Stimulated activated CD4-positive, alpha-beta T cell treated with anti-CD3 and anti-CD28 coated beads, TNF-alpha, amount 100 ng/mL, for 48 hours (primary cell): ENCODE measurements at regions not wholly inside any gene's neighbourhood (a gene's known extent, or its start where the extent isn't known, plus 50 kb on each side); places are given as distances from the start of the nearest gene placed in this dataset.

Experiments
- DNase-seq, 3 donors: peaks; one replicate each; pipeline ENCODE4 v3.0.0-alpha.2; 2020; ENCODE audit warnings: low read depth in 3 of 3

DNA sequence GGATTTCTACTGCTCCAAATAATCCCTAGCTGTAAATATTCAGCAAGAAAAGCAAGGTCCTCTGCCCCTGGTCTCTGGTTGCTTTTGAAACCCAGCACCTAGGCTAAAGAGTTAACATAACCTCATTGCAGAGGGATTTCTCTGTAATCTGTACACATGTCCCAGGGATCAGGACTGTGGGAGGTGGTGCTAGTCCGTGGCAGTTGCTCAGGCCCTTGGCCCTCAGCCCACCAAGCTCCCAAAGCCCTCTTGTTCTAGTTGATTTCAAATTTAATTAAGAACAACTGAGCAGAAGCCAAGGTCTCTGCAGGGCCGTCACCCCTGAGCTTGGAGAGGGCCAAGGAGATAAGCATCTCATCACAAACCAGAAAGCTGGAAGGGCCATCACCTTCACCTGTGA is 181.1 kb downstream of the SOX9 start:
- no peak for DNase-seq

DNA sequence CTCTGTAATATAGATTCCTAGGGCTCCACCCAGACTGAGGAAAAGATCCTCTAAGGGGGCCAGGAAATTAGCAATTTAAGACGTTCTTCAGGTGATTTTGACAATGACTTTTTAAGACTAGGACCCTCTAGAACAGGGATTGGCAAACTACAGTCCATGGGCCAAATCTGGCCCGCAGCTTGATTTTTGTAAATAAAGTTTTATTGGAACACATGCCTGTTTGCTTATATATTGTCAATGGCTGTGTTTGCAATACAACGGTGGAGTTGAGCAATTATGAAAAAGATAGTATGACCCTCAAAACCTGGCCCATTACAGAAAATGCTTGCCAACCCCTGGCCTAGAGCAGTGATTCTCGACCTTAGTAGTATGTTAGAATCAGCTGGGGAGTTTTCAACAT is 181.9 kb downstream of the SOX9 start:
- no peak for DNase-seq

DNA sequence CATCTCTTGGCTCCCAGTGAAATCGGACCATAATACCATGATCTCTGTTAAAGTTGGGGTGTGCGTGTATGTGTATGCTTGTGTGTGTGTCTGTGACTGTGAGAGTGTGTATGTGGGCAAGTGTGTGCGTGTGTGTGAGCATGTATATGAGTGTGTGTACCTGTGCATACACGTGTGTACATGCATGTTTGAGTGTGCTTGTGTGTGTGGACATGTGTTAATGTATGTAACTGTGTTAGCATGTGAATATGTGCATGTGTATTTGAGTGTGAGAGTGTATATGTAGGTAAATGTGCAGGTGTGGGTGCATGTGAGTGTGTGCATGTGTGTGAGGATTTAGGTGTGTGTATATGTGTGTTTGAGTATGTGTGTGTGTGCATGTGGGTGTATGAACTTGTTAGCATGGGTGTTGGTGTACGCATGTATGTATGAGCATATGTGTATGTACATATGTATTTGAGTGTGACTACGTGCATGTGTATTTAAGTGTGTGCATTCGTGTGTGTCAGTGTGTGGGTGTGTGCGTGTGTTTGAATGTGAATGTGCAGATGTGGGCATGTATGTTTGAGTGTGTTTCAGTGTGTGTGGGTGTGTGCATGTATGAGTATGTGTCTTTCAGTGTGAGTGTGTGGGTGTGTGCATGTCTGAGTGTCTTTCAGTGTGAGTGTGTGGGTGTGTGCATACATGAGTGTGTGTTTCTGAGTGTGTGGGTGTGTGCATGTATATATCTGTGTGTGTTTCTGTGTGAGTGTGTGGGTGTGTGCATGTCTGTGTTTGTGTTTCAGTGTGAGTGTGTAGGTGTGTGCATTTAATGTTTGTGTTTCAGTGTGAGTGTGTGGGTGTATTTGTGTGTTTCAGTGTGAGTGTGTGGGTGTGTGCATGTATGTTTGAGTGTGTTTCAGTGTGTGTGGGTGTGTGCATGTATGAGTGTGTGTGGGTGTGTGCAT is 183.2 kb downstream of the SOX9 start:
- no peak for DNase-seq

DNA sequence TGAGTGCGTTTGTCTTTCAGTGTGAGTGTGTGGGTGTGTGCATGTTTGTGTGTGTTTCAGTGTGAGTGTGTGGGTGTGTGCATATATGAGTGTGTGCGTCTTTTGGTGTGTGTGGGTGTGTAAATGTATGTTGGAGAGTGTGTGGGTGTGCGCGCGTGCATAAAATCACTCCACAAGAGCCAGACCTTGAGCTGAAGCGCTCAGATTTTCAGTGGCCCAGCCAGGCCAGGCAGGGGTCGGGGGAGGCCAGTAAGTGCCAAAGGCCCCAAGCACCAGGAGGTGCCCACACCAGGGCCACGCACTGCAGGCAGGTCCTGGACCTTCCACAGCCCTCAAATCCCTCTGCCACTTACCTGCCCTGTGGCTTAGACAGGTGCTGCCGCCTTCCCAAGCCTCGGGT is 184.0 kb downstream of the SOX9 start:
- no peak for DNase-seq

DNA sequence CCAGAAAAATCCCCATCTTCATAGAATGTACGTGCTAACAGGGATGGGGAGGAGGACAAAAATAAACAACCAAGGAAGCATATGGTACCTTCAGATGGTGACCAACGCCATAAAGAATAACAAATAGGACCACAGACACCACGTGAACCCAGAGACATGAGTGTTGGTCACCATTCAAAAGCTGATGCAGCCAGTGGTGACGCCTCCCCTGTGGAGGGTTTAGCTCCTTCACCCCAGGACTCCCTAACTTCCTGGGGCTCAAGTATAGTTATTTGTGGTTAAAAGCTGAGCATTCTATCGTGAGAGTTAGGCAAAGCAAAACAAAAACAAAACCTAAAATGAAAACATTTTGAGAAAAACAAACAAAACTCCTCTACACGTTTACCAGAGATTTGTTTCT is 184.7 kb downstream of the SOX9 start:
- DNase-seq = no peak

DNA sequence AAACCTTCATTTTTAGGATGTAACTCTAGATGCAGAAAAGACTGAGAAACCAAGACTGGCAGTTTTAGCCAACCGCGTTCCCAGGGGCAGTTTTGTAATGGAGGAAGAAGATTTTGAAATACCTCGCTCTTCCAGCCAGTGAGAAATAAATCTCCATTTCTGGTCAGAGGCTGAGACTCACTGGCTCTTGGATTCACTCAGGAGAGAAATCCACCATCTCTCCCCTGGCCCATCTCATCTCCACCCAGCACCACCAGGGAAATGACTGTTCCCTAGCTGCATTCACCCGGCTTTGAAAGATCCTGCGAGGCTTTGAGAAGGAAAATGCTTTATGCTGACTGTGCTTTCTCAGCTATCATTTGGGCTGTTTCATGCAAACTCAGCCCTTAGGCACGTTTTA is 185.2 kb downstream of the SOX9 start:
- no peak for DNase-seq

DNA sequence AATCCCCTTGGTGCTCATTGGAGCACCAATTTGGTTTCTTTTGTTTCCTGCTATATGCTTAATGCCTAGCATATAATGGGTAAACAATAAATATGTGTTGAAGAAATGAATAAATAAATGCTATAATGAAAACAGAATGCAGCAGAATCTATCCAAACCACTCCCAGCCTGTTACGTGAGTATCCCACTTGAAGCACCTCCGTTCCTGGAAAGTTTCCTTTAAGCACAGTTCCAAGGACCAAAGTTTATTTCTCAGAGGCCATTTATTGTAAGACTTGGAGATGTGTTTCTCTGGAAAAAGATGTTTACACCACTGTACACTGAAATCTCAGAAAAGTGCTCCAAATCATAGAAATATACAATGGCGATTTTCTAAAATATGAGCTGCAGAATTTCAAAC is 187.0 kb downstream of the SOX9 start:
- DNase-seq = no peak

DNA sequence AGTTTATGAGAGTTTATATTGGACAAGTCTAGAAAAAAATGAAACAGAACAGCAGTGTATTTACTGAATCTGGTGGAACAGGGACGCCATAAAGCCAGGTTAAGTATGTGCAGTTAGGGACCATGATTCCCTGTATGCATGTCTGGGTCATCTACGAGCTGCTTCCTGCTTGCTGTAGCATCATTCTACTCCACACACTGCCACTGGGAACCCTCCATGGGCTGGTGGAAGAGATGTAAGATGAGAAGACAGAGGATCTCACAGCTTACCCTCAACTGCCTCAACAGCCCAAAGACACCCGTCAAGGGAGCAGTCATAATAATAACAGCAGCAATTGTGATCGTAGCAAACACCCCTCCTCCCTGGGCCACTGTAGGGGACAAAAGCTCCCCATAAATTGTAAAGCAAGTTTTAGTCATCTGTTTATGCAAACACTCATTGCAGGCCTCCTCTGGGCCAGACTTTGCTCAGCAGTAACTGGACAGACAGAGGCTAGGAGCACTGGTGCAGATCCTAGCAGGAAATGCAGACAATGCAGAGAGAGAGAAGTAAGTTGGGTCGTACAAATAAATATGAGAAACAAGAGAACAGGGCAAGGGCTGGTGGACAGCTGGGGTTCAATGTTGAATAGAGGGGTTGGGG is 188.0 kb downstream of the SOX9 start:
- no peak for DNase-seq

DNA sequence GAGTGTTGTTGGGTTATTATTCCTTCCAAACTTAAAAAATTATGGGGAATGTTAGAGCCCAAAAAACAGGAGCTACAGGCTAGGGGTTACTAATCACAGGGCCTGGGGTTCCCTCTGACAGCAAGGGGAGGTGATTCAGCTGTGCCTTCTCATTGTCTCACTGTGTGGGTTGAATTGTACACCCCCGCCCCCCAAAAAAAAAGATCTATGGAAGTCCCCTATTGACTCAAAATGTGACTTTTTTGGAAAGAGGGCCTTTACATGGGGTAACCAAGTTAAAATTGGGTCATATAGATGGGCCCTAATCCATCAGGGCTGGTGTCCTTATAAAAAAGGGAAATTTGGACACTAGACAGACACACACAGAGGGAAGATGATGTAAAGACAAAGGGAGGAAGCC is 190.2 kb downstream of the SOX9 start:
- DNase-seq = no peak

DNA sequence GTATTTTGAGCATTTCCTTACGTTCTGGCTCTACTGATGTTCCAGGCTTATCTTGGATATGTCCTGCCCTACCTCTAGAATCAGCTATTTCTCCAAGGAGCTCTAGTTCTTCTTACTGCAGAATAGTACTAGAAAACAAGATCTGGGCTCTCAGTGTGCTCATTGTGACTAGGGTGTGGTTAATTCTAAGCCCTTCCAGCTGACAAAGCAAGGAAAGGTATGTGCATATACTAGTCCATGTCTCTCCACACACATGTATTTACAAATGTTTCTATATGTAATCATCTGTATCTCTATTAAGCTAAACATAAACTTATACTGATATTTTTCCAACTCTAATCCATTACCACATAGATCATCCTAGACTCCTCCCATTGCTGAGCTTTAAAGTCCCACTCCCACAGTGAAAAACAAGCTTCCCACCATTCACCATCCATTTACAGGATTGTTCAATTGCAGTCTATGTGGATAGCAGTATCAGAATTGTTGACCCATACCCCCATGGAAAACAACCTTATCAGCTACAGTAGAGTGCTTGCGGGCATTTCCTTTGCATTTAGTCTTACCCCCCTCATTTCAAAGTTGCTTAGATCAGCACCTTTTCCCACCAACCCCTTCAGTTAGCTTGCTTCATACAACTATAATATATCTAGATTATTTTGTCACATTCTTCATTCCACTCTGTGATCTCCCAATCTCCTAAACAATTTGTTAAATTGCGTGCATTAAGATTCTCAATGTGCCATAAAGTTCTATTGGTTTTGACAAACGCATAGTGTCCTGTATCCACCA is 194.5 kb downstream of the SOX9 start:
- no peak for DNase-seq

DNA sequence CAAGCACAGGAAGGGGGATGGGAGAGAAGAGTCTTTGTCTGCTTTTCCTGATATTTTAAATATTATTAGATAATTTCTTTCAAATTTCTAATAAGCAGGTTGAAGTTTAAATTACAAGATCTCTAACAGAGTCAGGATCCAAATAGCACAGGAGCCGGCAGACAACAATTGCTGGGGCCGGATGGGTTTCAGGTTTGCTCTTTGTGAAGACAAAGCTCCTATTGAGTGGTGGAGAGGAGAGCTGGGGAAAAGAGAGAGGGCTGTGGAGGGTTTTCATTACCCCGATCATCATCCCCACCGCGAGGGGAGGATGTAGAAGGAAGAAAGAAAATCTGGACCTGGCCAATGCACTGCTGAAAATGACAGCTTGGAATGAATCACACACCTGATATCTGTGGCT is 197.3 kb downstream of the SOX9 start:
- no peak for DNase-seq

DNA sequence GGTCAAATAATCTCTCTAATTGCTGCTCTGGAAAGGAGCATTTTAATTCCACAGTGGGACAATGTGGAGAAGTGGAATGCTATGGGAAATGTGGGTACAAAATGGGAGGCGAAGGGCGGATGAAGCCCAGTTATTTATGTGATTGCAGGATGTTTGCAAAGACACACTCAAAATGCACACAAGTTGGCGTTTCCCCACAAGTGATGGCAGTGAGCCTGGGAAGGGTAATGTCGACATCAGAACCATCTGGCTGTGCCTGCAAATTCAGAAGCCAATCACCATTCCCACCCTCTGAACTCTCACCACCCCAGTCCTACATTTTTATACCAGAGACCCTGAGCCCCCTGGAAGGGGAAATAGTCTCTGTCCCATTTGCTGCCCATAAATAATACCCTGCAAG is 201.1 kb downstream of the SOX9 start:
- no peak for DNase-seq

DNA sequence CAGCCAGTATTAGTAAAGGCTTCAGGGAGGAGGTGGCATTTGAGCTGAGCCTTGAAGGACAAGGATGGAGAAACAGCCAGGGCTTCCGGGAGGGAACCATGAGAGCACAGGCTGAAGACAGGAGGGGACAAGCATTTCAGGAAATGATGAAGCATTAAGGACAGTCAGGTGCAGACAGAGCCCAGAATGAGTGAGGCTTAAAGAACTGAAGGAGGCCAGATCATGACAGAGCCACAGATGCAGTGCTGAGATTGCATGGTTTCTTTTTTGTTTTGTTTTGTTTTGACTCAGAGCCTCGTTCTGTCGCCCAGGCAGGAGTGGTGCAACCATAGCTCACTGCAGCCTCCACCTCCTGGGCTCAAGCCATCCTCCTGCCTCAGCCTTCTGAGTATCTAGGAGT is 211.5 kb downstream of the SOX9 start:
- no peak for DNase-seq

DNA sequence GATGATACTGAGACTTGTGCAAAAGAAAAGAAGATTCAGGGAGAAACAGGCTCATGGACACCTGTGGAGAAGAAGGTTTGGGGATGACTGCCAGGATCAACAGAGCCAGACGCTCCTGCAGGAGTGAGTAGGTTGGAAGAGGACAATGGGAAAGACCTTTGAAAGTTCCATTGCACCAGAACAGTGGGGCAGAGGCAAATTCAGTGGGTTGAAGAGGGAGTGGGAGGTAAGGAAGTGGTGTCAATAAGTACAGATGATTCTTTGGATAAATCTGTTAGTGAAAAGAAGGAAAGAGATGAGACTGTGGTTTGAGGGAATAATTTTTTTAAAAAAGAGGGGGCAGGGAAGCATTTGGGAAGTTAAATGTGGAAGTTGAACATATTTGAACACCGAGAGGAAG is 212.8 kb downstream of the SOX9 start:
- DNase-seq = no peak

DNA sequence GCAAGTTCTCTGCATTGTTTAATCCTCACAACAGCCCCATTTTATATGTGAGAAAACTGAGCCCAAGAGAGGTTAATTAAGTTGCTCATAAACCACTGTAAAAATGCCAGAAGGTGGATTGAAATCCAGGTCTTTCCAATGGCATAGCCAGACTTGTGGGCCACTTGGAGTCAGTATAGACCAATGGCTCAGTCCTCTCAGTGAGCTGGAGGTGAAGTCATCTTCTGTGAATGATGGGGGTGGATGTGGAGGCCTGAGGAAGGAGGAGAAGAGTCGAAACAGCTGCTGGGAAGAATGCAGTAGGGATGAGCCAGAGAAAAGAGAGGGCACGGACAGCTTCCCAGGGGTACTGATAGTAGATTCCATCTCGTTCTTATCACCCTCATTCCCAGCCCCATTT is 213.4 kb downstream of the SOX9 start:
- no peak for DNase-seq

DNA sequence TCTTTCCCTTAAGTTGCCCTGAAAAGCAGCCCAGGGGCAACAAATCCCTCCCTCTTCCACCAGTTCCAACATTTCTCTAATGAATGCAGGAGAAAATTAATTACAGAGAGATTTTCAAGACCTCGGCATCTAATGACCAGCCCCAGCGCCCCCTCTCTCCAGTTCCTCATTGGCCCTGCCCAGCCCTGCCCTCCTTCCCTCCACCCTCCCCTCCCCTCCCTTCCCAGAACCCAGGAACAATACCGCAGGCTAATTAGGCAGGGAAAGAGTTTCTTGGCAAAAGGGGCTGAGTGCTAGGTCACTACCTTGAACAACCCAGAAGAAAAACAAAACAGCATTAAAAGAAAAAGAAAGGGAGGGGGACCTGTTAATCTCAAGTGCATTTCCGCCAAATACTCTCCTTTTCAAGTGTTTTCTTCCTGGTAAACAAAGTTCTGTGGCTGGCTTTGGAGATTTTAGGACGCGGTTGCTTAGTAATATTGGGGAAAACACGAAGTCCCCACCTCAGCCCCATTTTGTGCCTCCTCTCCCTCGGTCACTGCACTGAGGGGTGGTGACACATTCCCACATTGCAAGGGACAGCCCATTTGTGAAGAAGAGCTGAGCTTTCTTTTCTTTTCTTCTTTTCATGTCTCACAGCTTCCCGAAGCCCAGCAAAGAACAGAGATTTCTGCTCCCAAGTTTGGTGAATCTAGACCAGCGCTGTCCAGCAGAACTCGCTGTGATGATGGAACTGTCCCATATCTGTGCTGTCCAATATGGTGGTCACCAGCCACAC is 215.4 kb downstream of the SOX9 start:
- DNase-seq = no peak

DNA sequence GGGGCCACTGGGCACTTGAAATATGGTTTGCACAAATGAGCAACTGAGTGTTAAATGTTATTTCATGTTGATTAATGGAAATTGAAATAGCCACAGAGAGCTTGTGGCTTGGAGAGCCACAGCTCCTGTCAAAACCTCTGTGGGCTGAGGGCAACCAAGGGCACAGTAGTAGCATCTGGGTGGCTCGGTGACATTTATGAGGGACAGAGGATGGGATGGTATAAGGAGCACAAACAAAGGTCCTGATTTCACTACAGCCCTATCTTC is 215.9 kb downstream of the SOX9 start:
- no peak for DNase-seq

DNA sequence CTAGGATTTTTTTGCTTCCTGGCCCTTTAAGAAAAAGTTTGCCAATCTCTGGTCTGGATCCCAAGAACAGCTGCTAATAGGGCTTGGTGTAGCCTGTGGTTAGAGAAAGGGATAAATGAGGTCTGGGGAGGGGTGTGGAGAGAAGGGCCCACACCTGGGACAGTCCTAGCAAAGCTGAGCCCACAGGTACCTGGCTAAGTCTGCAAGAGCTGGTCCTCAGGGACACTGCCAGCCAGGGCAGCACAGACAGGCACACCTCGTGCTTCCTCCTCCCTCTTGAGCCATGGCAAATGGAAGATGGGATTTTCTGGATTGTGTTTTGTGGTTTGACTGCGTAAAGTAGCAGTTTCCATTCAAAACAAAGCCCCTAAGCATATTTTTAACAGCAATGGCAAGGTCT is 217.5 kb downstream of the SOX9 start:
- DNase-seq = no peak

DNA sequence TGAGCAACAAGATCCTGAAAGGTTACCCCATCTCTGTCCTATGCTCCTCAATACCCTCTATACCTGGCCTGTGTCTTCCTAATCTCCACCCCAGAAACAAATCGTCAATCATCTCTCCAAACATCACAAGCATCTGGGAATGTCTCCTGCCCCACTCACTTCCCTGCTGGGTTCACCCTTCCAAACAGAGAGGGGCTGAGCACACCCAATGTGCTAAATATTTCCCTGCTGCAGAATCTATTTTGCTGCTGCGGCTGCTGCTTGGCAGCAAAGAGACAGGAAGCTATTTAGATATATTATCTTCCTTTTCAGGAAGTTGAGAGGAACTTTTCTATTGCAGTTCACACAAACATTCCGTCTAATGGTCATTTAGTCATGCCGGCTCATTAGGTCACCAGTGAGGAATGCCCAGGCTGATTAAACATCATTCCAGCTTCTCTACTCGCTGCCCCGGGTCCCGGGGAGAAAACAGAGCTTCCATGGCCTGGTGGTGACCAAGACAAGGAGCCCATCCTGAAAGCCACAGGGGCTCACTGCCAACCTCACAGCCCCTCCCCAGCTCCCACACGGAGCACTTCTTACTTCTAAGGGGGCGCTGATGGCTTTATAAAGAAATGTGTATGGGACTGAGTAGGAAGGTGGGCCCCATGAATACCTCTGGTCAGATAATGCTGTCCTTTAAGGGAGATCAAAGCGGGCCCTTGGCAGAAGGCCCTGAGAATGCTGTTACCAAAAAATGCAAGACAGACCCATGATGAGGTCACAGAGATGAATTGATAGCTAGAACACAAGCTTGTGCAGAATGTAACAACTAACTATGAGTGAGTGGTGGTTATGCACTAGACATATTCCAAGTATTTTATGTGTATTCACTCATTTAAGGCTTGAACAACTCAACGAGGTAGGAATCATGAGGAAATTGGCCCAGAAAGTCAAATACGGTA is 218.3 kb downstream of the SOX9 start:
- no peak for DNase-seq

DNA sequence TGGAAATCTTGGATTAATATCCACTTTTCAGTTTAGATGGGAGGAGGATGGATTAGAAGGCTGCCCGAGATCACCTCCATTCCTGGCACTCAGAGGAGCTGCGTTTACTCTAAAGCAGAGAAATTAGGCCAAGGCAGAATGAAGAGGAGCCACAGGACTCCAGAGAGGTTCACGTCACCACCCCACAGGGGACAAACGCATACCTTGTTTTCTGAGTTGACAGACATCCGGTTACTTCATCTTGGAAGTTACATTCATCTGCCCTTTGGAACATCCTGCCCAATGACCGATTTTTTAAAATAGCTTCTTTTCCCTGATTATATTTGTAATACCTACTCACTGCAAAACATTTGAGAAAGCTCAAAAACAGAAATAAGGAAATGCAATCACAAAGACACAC is 220.0 kb downstream of the SOX9 start:
- DNase-seq = no peak

DNA sequence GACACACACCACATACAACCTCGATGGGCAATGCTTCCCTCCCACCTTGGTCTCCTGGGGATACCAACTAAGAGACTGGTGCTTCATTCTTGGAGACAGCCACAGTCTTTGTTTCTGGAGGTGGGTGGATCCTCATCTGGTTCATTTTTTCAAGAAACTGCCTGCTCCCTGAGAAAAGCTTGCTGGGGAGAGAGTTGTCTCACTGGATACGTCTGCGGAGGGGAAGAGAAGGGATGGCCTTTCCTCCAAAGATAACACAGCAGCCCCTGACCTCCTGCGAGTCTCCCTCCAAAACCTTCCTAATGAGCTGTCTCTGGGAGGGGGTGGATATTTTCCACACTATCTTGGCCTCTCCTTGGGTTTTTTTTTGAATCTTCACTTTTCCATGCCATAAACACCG is 221.2 kb downstream of the SOX9 start:
- no peak for DNase-seq
